ENCODE measurements at regions not wholly inside any gene's neighbourhood (a gene's known extent, or its start where the extent isn't known, plus 50 kb on each side); places are given as distances from the start of the nearest gene placed in this dataset.

GRCh38 chr20:40547483-40548091, 141.4 kb downstream of the MAFB start:
- in situ Hi-C loops (cut with HindIII; ENCODE audit: low sequenced_read_pairs) = no loop called here

- in situ Hi-C loops (cut with HindIII; ENCODE audit: low sequenced_read_pairs) = no loop called here
These were observed 143.6 kb downstream of the MAFB start for GRCh38 chr20:40545478-40545877.

- in situ Hi-C loops (cut with HindIII; ENCODE audit: low sequenced_read_pairs) = no loop called here
These were observed 147.0 kb downstream of the MAFB start for GRCh38 chr20:40542065-40542464.

DNA sequence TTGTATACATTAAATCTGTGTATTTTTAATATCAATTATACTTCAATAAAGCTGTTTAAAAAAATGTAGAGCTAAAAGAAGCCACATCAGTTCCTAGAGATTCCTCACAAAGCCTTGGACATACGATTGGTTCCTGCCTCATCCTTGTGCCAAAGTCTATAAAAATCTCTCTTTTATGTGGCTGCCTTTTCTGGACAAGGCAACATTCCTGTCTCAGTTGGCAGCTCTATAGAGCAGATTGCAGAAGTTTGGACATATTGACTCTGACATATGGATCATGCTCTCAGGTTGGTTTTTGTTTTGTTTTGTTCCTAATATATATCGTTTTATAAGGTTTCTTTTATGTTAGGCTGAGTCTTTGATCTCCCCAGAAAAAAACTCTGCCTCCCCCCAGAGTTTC, 148.9 kb downstream of the MAFB start:
- in situ Hi-C loops (cut with HindIII; ENCODE audit: low sequenced_read_pairs) = no loop called here

DNA sequence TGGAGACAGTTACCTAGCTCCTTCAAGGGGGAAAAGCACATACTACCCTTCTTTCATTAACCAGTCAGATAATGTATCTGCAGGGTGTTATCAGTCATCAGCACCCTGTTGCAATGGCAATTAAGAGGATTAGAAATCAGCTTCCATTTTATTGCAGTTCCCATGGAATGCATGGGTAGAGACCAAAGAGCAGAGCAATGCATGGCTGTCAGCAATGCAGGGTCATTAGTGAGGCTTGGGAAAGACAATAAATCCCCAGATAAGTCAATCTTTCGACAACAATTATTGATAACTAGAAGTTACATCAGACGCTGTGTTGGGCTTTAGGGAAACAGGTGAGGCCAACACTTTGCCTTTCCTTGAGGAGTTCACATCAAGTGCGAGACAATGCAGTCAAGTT, 150.9 kb downstream of the MAFB start:
- in situ Hi-C loops (cut with HindIII; ENCODE audit: low sequenced_read_pairs) = no loop called here

DNA sequence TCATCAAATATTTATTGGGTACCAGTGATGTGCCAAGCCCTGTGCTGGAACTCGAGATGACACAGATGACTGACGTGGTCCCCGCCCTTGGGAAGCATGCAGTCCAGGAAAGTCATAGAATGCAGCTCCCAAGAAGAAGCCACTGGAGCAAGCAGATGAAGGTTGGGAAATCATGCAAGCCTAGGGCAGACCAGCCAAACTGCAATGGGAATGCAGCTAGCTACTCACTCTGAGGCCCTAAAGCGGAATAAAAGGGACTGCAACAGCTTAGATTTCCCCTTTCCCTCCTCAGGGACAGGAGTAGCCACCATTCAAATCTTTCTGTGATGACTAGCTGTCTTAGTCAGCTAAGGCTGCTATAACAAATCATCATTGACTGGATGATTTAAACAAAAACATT, 152.2 kb downstream of the MAFB start:
- in situ Hi-C loops (cut with HindIII; ENCODE audit: low sequenced_read_pairs) = no loop called here

GRCh38 chr20:40535816-40536215, 153.2 kb downstream of the MAFB start:
- in situ Hi-C loops (cut with HindIII; ENCODE audit: low sequenced_read_pairs) = no loop called here

DNA sequence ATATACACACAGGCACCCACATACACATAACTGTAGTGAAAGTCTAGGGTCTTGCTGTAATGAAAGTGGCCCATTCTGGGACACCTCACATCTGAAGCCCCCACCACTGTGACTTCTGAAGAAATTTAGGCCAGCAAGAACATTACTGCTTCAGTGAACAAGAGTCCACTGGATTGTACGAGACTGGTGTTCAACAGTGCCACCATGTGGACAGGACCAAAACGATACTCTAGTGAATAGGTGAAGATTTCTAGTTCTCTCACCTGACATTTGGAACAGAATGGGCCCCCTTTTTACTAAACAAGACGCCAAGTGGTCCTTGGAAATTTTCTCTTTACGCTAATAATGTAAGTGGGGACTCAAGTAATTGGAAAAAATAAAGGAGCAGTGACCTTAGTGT, 156.9 kb downstream of the MAFB start:
- in situ Hi-C loops (cut with HindIII; ENCODE audit: low sequenced_read_pairs) = no loop called here

DNA sequence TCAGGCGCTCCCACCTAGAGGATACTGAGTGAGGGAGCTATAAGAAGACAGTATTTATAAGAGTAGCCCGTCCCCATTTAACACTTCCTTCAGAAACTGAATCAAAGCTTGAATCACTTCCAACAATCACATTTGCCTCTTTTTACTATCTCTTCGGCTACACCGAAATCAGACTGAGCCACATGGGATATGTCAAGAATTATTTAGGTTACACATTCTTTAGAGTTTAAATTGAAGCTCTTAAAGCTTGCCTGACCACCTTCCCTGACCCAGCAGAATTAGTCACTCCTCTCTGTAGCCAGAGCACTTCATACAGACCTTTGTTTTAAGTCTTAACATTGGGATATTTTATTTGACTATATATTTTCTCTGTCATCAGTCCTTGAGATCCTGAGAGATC, 163.7 kb downstream of the MAFB start:
- in situ Hi-C loops (cut with HindIII; ENCODE audit: low sequenced_read_pairs) = no loop called here

DNA sequence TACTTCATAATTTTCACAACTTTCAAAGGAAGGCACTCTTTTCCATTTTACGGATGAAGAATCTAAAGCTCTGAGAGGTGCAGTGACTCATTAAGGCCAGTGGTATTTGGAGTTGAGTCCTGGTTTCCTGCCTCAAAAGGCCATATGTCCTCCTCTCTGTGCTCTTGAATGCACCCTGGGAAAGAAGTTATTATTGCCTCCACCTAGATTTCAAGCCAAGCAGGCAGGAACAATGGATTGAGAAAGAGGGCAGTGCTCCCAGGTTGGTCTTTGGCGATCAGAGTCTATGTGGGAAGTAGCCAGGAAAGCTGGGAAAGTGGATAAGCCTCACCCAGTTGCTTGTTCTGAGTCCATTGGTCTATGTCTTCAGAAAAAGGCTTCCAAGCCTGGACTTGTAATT, 165.0 kb downstream of the MAFB start:
- in situ Hi-C loops (cut with HindIII; ENCODE audit: low sequenced_read_pairs) = no loop called here

DNA sequence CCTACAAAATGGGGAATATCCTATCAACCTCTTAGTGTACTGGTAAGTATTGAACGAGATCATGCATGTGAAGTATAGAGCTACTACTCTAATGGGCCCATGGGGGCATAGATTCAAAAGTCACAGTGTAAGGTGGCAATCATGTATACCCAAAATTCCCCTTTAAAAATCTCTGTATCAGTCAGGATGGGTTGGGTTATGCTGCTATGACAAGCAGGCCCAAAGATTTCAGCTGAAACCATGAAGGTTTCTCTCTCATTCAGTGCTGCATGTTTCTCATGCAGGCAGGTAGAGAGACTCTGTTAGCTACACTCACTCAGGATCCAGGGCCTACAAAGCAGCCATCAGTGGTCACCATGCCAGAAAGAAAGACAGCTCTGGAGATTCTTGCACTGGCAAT, 166.6 kb downstream of the MAFB start:
- in situ Hi-C loops (cut with HindIII; ENCODE audit: low sequenced_read_pairs) = no loop called here

DNA sequence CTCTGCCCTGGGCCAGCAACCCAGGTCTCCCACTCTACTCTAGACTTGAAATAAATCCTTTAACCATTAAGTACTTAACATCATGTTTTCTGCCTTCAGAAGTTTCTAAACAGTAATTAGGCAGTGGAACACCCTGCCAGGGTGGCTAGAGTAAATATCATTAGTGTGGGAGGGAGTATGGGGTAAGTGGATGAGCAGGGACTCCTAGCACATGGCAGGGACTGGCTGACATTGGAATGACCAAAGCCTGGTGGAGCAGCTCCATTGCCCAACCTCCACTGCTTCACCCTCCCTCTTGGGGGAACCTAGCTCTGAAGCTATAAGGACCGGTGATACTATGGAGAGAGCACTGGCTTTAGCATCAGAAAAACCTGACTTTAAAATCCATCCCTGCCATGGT, 167.1 kb downstream of the MAFB start:
- in situ Hi-C loops (cut with HindIII; ENCODE audit: low sequenced_read_pairs) = no loop called here

GRCh38 chr20:40519918-40520317, 169.1 kb downstream of the MAFB start:
- in situ Hi-C loops (cut with HindIII; ENCODE audit: low sequenced_read_pairs) = no loop called here

DNA sequence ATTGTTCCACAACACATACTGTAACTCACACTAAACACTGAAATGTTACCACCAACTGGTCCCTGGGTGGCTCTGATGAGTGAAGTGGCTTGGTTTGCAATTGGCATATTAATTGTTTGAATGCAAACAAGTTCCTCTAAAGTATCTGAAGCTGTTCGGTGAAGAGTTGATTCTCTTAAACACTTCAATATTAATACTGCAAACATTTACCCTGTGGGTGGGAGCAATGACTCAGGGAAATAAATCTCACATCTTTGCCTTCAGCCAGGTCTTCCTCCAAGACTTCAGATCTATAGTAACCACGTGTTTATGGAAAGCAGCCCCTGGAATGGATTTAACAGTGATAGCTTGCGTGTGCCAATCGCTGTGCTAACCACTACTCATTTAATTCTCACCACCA, 176.0 kb downstream of the MAFB start:
- in situ Hi-C loops (cut with HindIII; ENCODE audit: low sequenced_read_pairs) = no loop called here

GRCh38 chr20:40512591-40512990, 176.4 kb downstream of the MAFB start:
- in situ Hi-C loops (cut with HindIII; ENCODE audit: low sequenced_read_pairs) = no loop called here

DNA sequence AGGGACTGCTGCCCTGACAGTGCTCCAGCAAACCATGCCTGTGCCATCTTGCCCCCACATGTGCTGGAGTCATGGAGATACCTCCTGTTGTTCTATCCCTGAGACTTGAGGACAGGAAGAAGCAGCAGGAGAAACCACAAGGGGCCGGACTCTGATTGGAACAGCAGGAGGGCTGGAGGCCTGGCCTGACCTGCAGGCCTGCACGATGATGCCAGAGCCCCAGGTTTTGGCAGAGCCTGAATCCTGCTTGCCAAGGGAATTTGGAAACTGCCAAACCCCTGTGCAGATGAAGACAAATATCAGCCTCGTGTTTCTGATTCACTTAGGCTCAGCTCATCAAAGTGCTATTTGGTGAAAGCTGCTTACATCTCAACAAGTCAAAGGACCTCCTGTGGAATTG, 177.6 kb downstream of the MAFB start:
- in situ Hi-C loops (cut with HindIII; ENCODE audit: low sequenced_read_pairs) = no loop called here

- in situ Hi-C loops (cut with HindIII; ENCODE audit: low sequenced_read_pairs) = no loop called here
These were observed 178.4 kb downstream of the MAFB start for GRCh38 chr20:40510622-40511021.

- in situ Hi-C loops (cut with HindIII; ENCODE audit: low sequenced_read_pairs) = no loop called here
These were observed 180.2 kb downstream of the MAFB start for GRCh38 chr20:40508821-40509220.

DNA sequence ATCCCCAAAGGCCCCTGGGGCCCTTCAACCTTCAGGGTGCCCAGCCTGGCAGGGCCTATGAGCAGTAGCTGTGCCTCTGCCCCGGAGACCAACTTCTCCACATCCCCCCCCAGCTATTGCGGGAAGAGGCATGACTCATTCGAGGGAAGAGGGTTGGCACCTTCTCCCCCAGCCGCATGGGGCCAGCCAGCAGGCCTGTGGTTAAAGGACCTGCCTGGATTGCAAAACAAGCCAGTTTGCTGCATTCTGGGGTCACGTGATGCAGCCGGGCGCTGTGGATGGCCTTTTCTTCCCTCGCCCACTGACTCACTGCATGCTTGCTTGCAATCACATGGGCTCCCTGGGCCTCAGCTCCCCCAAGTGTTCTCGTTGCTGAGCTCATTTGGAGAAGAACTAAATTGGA, 182.5 kb downstream of the MAFB start:
- in situ Hi-C loops (cut with HindIII; ENCODE audit: low sequenced_read_pairs) = no loop called here

DNA sequence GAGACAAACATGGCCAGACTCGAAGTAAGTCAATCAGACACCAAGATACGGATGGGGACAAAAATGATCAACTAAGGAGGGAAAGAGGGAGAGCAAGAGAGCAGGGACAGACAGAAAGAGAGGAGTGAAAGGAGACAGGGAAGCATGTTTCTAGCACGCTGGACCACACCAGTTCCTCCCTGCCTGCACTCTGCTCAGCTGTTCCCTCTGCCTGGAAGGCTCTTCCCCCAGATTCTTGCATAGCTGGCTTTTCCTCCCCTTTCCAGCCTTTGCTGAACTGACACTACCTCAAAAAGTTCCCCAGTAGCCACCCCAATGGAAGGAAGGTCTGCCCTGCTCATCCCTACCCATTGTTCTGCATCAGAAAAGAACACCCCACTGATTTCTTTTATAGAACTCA, 185.9 kb downstream of the MAFB start:
- in situ Hi-C loops (cut with HindIII; ENCODE audit: low sequenced_read_pairs) = no loop called here

GRCh38 chr20:40502576-40502975, 186.5 kb downstream of the MAFB start:
- in situ Hi-C loops (cut with HindIII; ENCODE audit: low sequenced_read_pairs) = no loop called here

GRCh38 chr20:40499391-40499790, 189.6 kb downstream of the MAFB start:
- in situ Hi-C loops (cut with HindIII; ENCODE audit: low sequenced_read_pairs) = no loop called here

DNA sequence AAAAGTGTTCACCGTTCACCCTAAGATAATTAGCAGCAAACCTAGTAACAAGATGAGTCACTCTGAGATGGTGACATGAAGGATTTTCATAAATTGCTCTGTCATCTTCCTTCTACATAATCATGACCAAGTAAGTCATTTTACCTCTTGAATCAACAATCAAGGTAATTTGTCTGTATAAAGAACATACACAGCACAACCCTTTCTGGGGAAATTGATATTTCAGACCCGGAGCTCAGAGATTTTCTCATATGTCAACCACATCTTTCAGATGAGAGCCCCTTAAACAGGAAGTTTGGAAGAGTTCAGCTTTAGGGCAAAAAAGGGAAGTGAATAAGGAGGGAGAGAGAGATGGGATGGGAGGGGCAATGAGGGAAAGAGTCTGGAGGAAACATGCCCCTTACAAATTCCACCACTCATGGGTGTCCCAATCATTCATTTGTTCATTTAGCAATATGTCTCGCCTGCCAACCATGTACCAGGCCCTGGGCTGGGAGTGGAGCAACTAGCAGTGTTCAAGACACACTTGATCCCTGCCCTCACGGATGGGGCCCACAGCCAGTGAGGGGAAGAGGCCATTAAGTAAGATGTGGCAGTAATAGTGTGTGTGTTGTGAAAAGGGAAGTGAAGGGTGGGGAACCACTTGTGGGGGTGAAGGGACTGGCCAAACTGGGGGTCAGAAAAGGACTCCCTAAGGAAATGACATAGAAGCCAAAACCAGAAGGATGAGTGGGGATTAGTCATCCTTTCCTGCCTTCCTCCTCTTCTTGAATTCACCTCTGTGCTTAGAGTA, 190.9 kb downstream of the MAFB start:
- in situ Hi-C loops (cut with HindIII; ENCODE audit: low sequenced_read_pairs) = no loop called here

Data from DLD1 (cell line).